GM19023 (cell line): ENCODE measurements at regions not wholly inside any gene's neighbourhood (a gene's known extent, or its start where the extent isn't known, plus 50 kb on each side); places are given as distances from the start of the nearest gene placed in this dataset.
A peak's percentile ranks its signal among the peaks of the same experiment; 100 is the strongest.

Experiments
- ATAC-seq: cut with Tn5 transposase; IDR thresholded peaks from one replicate; pipeline ENCODE4 v1.9.1; 2021; ENCODE audit warnings: mild to moderate bottlenecking, moderate library complexity; ENCODE audit not compliant: unreplicated experiment

DNA sequence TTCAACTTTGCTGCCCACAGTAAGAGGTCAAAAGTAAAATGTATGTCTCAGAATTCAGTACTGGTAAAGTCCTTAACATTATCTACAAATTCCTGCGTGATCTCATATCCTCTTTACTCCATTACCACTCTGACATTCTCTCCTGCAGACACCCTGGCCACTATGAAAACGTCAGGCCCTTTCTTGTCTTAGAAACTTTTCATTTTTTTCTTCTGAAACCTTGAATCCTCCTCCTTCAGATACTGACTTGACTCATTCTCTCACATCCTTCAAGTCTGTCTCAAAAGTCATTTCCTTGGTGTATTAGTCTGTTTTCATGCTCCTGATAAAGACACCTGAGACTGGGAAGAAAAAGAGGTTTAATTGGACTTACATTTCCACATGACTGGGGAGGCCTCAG is 262.3 kb downstream of the POU4F1 start:
- ATAC-seq, result peak; percentile 92

DNA sequence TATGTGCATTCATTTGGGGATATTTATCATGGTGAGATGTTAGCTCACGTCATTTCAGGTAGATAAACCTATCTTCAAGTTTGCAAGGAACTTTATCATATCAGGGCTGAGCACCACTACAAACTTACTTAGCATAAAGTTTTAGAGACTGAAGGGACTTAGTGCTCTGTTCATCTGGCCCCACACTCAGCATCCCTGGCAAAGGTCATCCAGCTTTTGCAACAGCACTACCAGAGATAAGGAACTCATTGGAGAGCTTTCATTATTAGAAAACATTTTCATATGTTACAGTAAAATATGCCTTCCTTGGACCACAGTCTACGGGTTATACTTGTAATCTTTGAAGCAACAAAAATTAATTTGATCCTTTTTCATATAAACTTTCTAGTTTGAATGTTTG is 263.4 kb downstream of the POU4F1 start:
- ATAC-seq, result no peak

DNA sequence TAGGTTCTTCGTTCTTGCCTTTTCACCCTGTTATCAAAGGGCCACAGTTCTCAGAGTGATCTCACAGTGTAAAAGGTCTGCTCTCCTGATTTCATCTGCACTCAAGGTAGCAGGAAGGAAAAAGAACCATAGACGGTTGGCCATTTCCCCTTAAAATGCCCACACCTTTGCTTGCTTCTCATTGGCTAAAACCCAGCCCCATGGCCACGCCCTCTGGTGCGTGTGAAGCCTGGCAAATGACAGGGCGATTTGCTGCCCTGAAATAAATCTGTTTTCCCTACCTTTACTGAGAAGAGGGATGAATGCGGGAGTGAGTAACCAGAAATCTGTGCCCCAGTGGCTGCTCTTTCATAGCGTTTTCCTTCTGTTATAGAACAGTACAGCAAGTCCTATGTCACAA is 269.3 kb downstream of the POU4F1 start:
- no peak for ATAC-seq

DNA sequence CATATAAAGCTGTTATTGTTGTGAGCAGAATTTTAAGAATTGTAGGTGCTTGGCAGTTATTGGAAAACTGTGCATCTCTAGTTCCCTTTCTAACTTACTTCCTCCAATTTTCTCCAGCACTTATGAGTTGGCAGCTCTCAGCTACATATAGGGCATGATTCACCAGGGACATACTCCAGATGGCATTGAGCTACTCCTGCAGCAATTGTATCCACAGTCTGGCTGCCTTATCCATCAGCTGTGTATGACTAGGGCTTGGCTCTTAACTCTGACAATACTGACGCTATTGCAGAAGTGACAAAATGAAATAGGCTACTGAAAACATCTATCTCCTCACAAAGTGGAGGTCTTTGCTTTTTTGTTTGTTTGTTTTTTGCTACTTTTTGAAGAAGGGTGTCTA is 276.7 kb downstream of the POU4F1 start:
- no peak for ATAC-seq

DNA sequence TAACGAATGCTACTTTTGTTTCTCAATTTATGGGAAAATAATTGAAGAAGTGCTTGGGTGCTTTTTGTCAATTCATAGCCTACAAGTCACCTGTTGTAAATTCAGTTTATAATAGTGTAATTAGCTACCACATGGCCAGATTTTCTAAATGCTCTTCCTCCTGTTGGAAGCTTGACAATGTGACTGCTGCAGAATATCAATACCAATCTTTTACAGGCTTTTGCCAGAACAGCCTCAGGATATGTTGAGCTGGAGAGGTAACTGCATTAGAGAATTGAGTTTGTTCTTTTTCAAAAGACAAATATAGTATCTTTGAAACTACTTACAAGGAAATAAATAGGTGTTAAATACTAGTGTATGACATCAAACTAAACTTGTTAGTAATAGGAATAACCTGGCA is 277.8 kb downstream of the POU4F1 start:
- ATAC-seq, result no peak

DNA sequence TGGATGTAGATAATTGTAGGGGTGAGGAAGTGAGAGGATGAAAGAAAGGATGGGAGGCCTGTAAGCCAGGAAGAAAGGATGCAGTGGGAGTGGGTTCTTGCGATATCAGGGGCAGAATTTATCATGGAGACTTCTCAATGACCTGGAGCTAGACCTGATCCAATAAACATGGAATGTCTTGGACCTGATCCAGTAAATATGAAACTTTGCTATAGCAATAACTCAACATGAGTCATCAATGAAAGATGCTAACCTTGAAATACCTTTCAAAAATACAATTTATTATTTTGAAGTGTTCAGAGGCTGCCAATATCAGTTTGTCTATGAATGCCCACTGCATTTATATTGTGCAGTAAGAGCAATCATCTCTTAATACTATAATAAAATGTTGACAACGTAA is 279.5 kb downstream of the POU4F1 start:
- ATAC-seq, result no peak

DNA sequence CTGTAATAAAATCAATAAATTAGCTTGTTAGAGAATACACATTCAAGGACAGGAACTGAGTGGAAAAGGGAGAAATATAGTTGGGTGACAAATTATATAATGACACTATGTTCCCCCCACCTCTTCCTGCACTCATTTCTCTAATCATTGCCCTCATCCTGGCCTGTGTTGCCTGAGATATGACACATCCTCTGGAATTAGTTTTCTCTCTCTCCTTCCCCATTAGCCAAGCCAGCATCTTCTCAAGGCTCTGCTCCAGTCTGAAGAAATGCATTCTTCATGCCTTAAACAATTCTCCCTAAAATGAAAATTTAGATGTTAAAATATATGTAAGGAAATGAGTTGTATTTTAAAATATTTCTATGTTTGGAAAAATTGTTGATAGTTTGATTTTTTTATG is 280.3 kb downstream of the POU4F1 start:
- no peak for ATAC-seq

DNA sequence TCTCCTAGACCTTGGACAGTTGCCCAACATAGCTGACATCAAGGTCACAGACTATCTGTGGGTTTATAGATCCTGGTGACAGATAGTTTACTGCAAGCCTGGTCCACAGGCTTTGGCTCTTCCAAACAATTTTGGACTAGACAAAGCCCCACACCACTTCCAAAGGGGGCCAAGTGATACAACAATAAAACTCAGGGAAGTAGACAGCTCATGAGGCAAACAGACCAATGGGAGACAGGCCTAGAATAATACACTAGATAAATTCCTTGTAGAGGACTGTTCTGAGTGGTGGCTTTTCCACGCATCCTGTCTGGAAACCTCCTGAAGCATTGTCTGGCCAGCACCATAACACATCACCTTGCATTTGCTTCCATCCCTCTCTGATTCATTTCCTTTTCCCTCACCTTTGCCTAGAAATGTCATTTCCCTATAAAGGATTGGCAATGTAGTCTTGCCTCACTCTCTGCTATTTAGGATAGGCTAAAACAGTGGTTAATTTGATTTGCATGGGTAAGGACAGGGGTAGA is 284.2 kb downstream of the POU4F1 start:
- no peak for ATAC-seq

DNA sequence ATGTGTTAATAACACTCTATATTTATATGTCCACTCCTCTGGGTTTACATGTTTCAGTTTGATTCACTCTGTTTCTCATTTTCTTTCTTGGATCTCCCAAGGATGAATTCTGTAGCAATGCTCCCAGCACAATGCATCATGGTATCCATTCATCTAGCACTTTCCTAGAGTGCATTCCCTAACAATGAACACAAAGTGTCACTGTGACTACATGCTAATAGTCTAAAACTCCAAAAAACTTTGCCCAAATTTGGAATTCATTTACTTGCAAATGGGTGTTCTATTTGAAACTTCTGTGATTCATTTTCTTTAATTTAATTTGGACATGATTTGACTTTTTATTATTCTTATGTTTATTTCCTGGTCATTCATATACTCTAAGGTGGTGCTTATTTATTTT is 286.3 kb downstream of the POU4F1 start:
- ATAC-seq, result no peak

DNA sequence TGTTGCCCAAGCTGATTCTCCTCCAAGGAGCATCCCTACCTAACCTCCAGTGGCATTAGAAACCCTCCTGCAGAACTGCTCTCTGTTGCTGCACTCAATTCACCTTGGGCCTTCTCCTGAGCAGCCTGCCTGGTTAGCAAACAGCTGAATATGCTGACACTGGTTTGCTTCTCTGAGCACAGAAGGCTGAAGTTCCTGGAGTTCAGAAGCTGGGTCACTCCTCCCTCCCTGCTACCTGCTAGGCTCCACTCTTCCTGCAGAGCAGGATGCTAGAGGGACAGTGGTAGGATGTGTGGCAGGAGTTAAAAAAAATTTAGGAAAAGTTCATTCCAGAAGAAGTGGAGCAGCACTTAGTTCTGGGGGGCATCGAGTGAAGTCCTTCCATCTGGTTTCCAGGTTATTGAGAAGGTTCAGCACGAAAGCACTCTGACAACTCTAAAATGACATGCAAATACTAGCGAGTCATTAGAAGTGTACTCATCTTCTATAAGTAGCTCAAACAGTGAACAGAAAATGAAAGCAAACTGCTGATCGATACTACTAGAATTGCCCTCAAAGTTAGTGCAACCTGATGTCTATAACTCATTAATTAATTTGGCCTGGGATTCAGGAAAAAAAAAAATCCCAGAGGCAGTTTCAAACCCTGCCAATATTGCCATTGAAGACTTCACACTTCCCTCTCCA is 293.7 kb downstream of the POU4F1 start:
- ATAC-seq, result peak; percentile 73

DNA sequence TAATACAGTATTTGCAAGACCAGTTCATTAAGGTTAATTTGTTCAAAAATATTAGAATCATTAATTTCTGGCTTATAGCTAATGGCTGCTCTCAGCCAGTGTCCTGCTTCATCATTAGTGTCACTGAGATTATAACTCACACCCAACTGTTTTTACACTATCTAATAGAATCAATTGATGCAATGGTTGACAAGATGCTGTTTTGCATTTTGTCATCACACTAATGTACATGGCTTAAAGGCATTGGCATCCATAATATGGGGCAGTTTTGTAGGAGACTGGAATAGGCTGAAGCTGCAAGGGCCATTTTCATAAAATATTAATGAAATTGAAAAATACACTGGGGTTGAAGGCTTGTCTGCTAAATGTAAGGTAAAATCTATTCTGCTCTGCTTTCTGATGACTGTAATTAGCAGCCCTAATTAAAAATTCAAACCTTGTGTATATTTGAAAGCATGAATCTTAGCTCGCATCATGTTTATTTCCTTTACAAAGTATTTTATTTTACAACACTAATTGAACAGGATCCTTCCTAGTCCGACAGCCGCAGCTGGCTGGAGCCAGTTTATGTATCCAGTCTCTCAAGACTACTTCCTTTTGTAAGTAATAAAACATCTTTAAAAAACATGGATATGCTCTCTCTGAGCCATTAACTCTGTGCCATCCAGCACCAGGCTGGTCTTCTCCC is 296.7 kb downstream of the POU4F1 start:
- ATAC-seq, result no peak

DNA sequence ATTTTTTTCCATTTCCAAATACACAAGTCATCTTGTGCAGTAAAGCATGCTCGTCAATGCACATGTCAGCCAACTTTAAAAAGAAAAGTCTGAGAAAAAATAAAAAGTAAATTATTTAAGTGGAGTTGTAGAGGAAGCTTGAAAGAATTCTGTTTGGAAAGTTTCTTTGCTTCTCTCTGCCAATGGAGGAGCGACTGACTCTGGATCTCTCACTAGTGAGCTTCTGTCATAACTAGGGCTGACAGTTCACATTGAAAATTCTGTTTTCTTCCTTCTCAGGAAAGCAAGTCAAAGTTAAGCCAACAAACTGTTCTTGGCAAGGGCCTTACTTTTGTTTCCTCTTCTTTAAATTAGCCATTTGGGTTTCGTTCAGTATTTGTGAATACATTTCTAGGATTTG is 298.2 kb downstream of the POU4F1 start:
- no peak for ATAC-seq

DNA sequence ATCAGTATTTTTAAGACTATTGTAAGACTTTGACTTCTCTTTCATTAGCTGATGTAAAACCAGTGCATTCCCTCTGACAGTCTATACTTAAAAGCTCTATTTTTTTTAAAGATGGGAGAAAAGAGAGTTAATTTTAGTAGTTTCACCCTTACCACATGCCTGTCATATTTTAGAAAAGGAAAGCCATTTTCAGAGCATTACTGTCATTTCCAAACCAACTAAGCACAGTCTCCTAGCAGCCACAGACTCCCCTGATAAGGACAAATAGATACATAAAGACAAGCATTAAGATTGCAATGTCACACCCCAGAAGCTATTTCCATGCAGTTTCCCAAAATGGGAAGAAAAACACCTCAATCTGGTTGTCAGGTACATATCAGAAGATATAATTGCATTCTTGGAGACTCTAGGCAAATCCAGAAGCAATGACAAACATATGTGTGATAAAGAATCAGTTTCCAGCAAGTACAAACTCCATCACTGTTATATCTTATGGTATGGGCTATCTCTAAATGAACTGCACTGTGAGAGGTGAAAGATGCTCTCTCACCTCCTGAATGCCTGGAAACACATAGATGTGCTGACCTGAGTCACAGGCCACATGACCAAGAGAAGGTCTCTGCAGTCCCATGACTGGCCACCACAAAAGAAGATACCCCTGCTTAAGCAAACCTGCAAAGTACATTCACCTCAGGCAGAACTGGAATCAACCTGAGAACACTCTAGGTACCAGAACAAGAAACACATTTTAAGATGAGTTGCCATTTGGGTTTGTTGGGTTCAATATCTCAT is 303.3 kb downstream of the POU4F1 start:
- peak; percentile 83 for ATAC-seq

DNA sequence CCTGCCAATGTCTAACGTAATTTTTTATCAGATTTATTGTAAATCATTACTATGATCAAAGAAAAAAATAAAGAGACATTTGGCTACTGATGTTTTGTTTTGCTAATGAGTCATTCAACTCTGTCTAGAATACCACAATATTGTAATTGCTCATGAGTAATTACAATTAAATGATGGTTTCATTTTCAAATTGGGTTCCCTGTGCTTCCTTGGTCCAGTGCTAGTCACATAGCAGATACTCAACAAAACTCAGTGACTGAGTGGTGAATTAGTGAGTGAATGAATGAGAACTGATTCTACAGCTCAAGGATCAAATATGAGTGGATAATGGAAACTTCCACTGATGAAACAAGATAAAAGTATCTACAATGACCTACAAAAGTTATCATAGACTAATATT is 304.7 kb downstream of the POU4F1 start:
- ATAC-seq, result no peak

DNA sequence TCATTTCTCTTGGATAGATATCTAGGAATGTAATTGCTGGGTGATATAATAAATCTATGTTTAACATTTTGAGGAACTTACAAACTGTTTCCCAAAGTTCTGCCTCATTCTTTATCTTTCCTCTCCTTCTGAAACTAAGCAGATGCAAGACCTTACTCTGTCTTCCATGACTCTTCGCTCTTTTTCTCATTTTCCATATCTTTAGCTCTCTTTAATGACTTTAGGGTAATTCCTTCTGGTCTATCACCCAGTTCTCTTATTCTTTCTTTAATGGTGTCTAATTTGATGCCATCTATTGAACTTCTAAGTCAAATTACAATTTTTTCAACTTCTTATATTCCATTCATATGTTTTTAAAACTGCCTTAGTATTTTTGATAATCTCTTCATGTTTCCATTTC is 316.6 kb downstream of the POU4F1 start:
- no peak for ATAC-seq

DNA sequence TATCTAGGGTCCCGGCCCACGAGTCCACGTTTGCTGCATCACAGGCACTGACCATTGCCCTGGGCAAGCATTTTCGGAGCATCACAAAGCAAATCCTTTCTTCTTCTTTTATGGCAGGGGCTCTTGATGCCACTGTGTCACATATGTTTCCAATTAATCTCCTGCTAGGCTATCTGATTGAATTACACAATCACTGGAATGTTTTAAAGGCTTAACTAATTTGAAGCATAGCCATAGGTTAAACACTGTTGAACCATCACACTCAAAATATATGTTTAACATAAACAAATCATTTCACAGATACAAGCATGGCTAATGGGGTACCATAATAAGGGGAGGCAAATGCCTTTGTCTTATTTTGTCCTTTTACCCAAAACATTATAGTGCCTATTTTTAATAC is 338.3 kb downstream of the POU4F1 start:
- no peak for ATAC-seq

DNA sequence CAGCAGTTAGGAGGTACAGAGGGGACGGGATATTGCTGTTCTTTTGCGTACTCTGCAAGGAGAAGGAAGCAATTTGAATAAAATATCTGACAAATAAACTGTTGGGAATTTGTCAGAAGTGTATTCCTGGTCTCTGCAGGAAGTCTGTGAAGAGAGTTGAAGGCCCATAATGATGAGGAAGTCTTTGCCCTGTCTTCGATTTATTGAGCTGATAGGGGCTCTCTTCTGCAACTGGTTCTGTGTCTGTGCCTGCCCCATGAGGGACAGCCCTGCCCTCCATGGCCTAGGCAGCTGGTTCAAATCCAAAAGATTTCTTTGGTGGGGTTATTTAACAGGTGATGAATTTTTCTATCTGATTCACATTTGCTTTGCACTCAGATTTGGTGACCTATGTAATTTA is 339.7 kb upstream of the EDNRB start:
- no peak for ATAC-seq

DNA sequence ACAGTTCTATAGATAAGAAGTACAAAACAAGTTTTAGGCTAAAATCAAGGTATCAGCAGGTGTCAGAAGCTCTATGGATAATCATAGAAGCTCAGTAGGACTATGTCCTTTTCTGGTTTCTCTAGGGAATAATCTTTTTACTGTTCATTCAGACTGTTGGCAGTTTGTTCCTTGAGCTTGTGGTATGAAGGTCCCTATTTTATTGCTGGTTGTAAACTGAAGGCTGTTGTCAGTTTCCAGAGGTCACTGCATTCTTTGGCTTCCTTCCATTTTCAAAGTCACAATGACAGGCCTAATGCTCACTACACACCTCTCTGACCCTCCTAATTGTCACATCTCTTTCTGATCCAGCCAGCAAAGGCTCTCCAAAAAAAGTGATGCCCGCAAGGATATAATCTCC is 337.9 kb upstream of the EDNRB start:
- no peak for ATAC-seq

DNA sequence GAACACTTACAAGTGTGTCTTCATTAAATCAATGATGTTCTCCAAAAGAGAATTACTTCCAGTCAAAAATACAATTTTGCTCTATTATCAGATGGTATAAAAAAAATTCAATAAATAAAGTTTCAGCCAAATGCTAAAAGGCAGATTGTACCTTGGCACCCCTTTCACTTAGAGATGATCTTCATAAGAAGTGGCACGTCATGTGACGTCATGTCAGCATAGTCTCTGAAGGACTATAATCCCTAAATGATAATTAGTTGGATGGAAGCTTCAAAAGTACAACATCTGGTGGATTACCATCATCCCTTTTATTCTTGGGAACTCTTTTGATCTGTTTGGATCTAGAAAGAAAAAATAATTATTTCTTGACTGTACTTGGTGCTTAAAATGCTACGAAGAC is 335.5 kb upstream of the EDNRB start:
- ATAC-seq, result no peak

DNA sequence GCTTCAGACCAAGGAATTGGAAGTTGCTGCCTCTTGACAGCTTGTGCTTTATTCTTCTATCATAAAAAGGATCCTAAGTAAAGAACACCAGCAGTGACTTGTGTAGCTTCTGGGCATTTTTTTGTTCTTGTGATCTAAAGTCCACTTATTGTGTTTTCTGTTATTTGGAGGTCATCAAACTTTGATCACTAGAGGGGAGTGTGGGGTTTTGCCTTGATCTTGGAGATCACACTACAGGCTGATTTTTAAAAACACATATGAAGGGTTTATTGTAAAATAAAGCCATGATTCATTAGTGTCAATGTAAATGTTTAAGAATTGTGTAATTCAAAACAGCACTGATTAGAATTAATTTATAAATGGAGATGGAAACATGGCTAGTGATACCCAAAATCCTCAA is 328.7 kb upstream of the EDNRB start:
- no peak for ATAC-seq

DNA sequence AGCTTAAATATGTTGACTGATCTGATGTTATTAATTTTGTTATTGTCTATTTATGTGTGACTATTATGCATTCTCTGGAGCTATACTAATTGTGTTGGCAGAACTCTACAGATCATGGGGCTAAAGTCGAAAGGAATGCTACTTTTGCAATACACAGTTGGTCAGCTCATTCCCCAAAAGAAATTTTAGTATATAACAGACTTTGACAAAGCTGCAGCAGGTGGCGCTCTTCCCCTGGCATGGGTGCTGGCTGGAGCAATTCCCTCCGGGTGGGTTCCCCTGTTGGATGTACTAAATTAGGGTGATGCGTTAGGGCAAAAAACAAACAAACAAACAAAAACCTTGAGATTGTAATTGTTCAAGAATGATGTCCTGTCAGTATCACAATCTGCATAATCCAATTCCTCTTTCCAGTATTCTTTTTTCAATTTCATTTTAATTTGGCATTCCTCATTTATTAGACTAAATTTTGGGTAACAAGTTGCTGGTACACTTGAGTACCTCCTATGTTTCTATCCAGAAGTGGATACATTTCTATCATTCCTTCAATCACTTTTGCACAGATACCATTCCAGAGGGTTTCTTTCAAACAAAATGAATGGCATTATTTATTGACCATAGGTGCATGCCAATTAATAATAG is 322.8 kb upstream of the EDNRB start:
- peak; percentile 52 for ATAC-seq
